CD4-positive, alpha-beta T cell treated with Interleukin-2 at 100 ng/mL for 4 hours (primary cell): ENCODE measurements at regions not wholly inside any gene's neighbourhood (a gene's known extent, or its start where the extent isn't known, plus 50 kb on each side); places are given as distances from the start of the nearest gene placed in this dataset.

Experiments used
- DNase-seq: peaks from one replicate; pipeline ENCODE4 v3.0.0-alpha.2; 2020; ENCODE audit warnings: low spot score

DNA sequence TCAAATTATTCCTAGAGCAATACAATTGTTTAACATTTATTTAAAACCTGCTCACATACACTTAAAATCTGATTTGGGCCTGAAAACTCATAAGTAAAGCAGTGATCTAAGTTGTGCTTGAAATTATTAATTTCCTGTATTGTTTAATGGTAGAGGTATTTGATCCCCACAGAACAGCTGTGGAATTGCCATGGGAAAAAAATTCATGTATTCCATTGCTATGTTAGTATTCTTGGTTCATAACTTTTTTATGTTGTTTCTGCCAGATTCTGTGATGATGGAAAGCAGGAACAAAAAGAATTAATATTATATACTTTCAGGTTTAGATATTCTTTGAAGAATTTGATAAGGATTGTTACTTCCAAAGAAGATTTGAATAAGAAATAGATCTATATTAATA lies 831.5 kb upstream of the NR2F2 start:
- no peak for DNase-seq

- no peak for DNase-seq
Observed at GRCh38 chr15:95499397-95499796, 831.1 kb upstream of the NR2F2 start.

- no peak for DNase-seq
Observed at GRCh38 chr15:95501865-95502264, 828.6 kb upstream of the NR2F2 start.

DNA sequence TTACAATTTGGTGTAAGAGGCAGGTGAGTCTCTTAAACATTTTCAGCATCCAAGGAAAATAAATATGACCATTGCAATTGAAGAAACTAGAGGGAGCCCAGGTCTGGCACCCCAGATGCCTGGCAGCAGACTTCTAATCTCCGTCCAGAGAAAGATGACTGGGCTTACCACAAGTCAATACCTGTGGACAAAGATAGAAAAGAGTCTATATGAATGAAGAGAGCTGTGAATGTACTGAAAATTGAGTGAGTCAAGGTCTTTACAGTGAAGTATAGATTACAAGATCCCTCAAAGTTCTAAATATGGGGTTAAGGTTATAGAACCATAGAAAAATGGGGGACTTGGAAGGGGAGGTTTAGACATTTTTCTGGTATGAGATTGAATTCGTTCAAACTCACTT lies 827.4 kb upstream of the NR2F2 start:
- DNase-seq, result no peak

GRCh38 chr15:95503640-95504225 lies 826.8 kb upstream of the NR2F2 start:
- DNase-seq, result no peak

- DNase-seq, result no peak
Observed at GRCh38 chr15:95511671-95512070, 818.8 kb upstream of the NR2F2 start.

DNA sequence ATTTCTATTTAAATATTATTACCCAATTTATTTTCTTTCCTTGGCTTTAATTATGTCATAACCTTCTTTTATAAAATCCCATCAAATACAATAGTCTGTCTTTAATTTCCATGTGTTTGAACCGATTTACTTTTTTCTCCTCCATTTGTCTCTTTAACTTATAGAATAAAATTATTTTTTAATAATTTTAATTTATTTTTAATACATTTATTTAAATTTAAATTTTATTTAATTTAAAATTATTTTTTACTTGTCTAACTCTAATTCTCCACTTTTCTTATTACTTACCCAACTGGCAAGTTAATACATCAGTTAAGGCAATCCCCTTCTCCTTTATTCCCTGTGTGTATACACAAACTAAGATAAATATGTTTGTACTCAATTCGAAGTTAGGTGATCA lies 817.6 kb upstream of the NR2F2 start:
- DNase-seq, result no peak

DNA sequence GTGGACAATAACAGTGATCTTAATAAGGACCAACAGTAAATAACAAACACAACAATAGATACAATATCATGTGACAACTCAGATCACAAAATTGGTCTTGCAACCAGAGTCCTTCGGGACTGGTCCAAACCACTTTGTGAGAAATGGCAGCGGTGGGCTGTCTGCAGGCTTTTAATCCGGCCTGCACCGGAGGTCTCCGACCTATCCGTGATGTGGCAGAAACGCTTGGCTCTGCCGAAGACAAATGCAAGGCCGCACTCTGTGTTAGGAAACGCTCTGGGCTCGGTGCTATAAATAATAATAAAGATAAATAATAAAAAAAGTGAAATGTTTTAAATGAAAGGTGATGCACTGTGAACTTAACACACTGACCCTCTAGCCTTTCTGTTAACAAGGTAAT lies 810.6 kb upstream of the NR2F2 start:
- DNase-seq, result no peak

DNA sequence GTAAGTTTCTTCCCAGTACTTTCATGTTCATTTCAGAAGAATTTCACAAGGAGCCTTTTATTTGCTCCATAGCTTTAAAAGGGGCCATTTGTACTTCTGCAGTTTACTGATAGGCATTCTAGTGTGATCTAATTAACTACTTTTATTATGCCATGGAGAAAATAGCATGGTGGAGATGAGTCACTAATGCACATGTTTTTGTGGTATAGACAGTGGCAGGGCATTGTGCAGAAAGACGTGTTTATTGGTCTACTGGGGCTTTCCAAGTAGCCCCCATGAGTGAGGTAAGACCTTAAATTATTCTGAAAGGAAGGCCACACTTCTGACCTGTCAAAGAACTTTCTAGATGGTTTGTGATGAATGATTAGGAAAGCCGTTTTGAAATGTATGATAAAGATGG lies 810.0 kb upstream of the NR2F2 start:
- no peak for DNase-seq

DNA sequence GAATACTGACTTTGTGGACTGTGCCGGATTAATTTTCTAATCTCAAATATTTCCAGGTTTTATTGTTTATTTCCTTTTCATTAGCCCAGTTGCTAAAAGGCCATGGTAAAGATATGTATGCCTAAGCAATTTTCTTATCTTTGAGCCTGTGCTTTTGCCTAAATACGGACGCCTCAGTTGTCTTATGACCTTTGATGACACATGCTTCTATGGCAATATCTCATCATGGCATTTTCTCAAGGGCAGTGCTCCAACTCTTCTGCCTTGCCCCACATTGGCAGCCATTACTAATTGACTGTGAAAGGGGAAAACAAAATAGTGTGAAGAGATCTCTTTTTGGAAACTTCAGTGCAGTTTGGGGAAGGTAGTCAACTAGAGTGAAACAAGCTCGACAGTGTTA lies 809.6 kb upstream of the NR2F2 start:
- no peak for DNase-seq

DNA sequence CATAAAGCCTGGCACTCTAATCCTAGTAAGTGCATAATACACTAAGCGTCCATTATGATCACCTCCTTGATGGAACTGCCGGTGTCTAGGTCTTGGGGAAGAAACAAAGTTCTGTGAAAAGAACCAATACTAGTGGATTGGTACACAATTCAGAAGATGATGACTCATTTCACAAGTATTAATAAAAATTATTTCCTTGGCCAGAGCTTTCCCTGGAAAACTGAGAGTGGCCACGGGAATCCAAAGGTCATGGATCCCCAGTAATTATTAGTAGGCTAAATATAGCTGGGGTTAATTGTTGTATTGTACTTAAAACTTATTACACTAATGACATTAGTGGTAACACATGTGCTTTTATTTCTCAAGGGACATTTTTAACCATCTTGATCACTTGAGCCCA lies 808.0 kb upstream of the NR2F2 start:
- no peak for DNase-seq

DNA sequence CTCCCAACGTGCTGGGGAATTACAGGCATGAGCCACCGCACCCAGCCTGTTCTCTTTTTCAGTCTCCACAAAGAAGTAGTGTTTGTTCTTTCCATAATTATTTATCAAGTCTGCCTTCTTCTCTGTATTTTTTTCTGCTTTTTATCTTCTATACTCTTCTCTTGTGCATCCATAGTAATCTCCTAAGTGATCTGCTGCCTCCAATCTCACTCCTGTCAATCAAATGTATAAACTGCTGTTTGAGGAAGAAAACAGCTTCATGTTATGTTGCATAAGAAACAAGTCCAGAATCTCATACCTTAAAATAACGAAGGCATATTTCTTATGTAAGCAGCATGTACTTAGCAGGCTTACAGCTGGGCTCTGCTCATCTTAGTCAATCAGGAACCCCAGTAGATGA lies 801.6 kb upstream of the NR2F2 start:
- no peak for DNase-seq

- DNase-seq, result no peak
Observed at GRCh38 chr15:95536638-95537037, 793.9 kb upstream of the NR2F2 start.

GRCh38 chr15:95538693-95539092 lies 791.8 kb upstream of the NR2F2 start:
- DNase-seq, result no peak

GRCh38 chr15:95541301-95541700 lies 789.2 kb upstream of the NR2F2 start:
- DNase-seq, result no peak

DNA sequence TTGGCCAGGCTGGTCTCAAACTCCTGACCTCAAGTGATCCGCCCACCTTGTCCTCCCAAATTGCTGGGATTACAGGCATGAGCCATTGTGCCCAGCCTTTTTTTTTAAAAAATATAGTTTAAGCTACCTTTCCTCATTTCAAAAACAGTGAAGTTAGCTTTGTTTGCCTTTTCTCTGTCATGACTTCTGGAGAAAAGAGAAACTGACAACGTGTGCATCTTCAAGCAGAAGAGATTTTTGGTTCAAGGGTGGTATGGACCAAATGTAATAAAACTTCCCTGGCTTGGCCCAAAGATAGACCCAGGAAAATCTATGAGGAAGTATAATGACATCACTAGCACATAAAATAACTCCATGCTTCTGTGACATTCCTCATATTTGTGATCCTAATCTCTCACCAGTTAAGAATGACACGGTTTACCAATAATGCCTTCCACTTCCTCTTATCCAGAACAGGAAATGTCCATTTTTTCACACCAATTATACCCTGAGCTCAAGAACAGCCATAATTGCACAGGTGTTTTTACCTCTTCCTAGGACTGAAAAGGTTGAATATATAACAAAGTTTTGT lies 781.2 kb upstream of the NR2F2 start:
- DNase-seq, result no peak

GRCh38 chr15:95550702-95551101 lies 779.8 kb upstream of the NR2F2 start:
- no peak for DNase-seq

DNA sequence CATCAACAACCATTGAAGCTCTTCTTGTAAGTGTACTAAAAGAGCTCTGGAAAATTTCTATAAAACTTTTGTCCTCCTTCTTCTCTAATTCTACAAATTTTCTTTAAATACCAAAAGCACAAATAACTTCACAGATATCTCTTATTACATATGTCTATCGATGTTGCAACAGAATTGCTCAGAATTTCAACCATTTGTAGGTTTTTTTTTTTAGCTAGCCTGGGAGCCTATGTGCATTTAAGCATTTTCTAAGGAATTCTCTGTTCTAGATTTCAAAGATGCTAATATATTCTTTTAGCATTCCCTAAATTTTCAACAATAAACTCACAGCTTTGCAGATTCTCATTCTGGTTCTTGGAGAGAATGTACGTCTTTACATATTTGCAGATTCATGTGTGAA lies 774.3 kb upstream of the NR2F2 start:
- DNase-seq, result no peak

DNA sequence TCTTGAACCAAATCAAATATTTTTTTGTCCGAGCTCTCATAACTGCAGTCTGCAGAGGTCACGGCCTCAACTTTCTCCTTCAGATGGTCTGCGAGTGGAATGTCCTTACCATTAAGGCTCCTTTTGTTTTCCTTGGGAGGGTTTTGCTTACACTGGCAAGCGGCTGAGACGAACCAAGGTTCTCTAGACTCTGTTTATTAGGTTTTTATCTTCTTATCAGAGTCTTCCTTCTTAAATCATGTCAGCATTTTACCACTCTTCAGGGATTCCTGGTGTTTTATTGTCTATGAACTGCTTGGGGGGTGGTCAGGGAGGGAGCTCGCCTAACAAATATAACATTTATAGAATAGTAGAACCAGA lies 773.7 kb upstream of the NR2F2 start:
- no peak for DNase-seq

- no peak for DNase-seq
Observed at GRCh38 chr15:95557226-95558046, 773.1 kb upstream of the NR2F2 start.

DNA sequence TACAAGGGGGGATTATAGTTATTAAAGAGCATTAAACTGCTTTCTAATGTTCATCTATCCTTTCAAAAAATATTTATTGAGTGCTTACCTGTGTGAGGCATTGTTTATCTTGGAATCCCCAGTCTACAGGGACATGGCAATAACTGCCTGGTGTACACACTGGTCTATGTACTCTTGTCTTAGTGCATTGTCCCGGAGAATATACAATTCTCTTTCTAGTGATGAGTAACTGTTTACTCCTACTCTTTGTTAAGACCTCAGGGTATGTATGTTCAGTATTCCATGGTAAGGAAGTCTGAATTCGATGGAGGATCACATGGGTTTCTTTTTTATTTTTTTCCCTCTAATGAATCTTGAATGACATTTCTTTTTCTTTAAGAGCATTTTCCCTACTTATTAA lies 772.4 kb upstream of the NR2F2 start:
- no peak for DNase-seq

DNA sequence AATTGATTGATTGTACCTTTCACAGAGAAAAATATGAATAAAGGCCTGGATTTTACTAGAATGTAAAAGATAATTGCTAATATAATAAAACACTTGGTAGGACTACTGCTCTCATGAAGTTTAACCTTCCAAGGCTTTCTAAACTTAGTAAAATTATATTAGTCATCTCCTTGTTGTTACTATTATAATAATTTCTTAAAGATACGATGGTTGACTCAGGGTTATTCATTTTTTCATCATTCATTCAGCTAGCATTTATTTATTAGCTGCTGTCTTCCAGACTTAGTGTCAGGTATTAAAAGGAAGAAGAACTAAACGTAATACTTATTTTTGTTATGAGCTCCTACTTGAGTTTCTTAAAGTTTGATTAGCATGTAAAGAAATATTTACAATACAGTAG lies 771.6 kb upstream of the NR2F2 start:
- no peak for DNase-seq

DNA sequence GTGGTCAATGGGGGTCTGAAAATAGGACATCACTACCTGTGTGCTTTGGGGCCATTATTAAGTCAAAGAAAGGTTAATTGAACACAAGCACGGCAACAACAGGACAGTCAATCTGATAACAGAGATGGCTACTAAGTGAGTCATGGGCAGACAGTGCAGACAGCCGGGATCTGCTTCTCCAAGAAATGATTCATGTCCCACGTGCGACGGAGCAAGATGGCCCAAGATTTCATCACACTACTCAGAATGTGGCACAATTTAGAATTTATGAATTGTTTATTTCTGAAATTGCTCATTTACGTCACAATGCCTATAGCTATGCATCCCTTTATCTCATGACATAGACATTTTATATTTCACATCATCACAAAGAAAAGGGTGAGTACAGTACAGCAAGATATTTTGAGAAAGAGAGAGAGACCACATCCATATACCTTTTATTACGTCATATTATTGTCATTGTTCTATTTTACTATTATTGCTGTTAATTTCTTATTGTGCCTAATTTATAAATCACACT lies 770.6 kb upstream of the NR2F2 start:
- no peak for DNase-seq

- DNase-seq, result no peak
Observed at GRCh38 chr15:95561463-95561862, 769.0 kb upstream of the NR2F2 start.
